ENCODE measurements at regions not wholly inside any gene's neighbourhood (a gene's known extent, or its start where the extent isn't known, plus 50 kb on each side); places are given as distances from the start of the nearest gene placed in this dataset.

DNA sequence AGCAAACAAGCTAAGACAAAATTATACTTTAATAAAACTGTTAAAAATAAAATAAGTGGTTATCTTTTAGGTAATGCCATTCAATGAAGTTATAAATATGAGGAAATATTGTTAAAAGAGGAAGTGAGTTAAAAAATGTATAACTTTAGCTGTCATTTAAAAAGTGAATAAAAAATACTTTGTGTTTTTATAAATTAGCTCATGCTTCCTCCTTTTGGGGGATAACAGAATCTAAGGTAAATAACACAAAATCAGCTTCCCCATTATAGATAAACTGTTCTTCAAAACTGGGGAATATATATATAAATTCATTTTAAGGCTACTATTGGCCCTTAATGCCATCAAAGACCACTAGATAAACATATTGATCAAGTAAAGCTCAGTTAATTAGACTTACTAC lies 113.7 kb upstream of the AADACL2 start:
- no peak overlapping the region for H4K91ac ChIP-seq (replicated peaks; ENCODE audit: insufficient read length, low read length)
- H3K4ac ChIP-seq (replicated peaks; ENCODE audit: insufficient read length, low read depth, low read length) = no peak overlapping the region
- no peak overlapping the region for H3K18ac ChIP-seq (ENCODE audit: extremely low read depth, low read length)
- no peak overlapping the region for H2BK20ac ChIP-seq (ENCODE audit: low read length)
- no peaks in the 10 kb centered on the region for H3K36me3 ChIP-seq (ENCODE audit: control insufficient read depth in 2 of 4, insufficient read depth in 4 of 4, low read length in 3 of 4)
- H2BK5ac ChIP-seq (ENCODE audit: low read depth, low read length) = no peak overlapping the region
- H2BK15ac ChIP-seq (ENCODE audit: low read length) = no peak overlapping the region
- no peak overlapping the region for H4K8ac ChIP-seq (ENCODE audit: extremely low read depth, insufficient read depth, low read length)
- POLR2A ChIA-PET (ENCODE audit: partially characterized antibody) = no interaction called here
- peaks cover 0 to 1% of the 10 kb centered on the region in 2 experiments for H4K20me1 ChIP-seq (replicated peaks in 1 of 2; ENCODE audit: control insufficient read depth in 1 of 2, insufficient read depth in 2 of 2, low read length in 2 of 2)
- DNase-seq (ENCODE audit: low read depth in 1 of 2, low spot score in 2 of 2) (no peak), FAIRE-seq (no peak)
- H3K23ac ChIP-seq (ENCODE audit: insufficient read length) = no peak overlapping the region
- TF ChIP-seq, protein P1, sequence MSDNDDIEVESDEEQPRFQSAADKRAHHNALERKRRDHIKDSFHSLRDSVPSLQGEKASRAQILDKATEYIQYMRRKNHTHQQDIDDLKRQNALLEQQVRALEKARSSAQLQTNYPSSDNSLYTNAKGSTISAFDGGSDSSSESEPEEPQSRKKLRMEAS (IDR thresholded peaks at IDR 0.05) = no peak
- no peak for TF ChIP-seq RAD21 (IDR thresholded peaks at IDR 0.05 in 1 of 2, conservative IDR thresholded peaks at IDR 0.05 in 1 of 2; ENCODE audit: low read depth in 2 of 2, low read length in 2 of 2)
- no peak for TF ChIP-seq BRCA1 (IDR thresholded peaks at IDR 0.05; ENCODE audit: low read depth, low read length)
- no peak for TF ChIP-seq BACH1 (IDR thresholded peaks at IDR 0.05; ENCODE audit: low read length)
- no peak for TF ChIP-seq ZNF274 (IDR thresholded peaks at IDR 0.05; ENCODE audit: borderline replicate concordance, extremely low read depth, low read length)
- no peak for TF ChIP-seq EGR1 (IDR thresholded peaks at IDR 0.05; ENCODE audit: borderline replicate concordance, low read depth, low read length)
- no peak overlapping the region for H3K14ac ChIP-seq (ENCODE audit: insufficient read length)
- no peak overlapping the region for H3K56ac ChIP-seq (replicated peaks; ENCODE audit: insufficient read length, low read depth, low read length)
- H3K4me2 ChIP-seq (ENCODE audit: insufficient read depth in 1 of 2, low read depth in 2 of 2, low read length in 2 of 2) = no peak overlapping the region
- no peak overlapping the region for H2BK12ac ChIP-seq (ENCODE audit: low read depth, low read length)
- no peaks in the 10 kb centered on the region for H3K9me3 ChIP-seq (ENCODE audit: insufficient read depth in 2 of 2, low read depth in 1 of 2, low read length in 1 of 2)
- no peak overlapping the region for H4K5ac ChIP-seq (ENCODE audit: insufficient read length, low read depth, low read length)
- H3K79me1 ChIP-seq (ENCODE audit: low read depth, low read length) = no peaks in the 10 kb centered on the region
- no peaks in the 10 kb centered on the region for H3K79me2 ChIP-seq (ENCODE audit: control insufficient read depth in 1 of 2, insufficient read depth in 2 of 2, low read length in 2 of 2)
- CTCF ChIA-PET (ENCODE audit: partially characterized antibody) = interaction anchor here (0.9 kb wide), 1 partner anchor 146 kb away, joined by 3 read pairs; no protein-coding TSS in a partner anchor
- H2AFZ ChIP-seq (ENCODE audit: low read length) = no peak overlapping the region
- H2BK120ac ChIP-seq (replicated peaks; ENCODE audit: low read depth, low read length) = no peak overlapping the region
- H2AK5ac ChIP-seq (ENCODE audit: low read depth, low read length) = no peak overlapping the region
- no peak overlapping the region for H3K27ac ChIP-seq (ENCODE audit: low read depth, low read length)
- no peaks in the 10 kb centered on the region; the same call in 1 of the 2 replicates for H3K23me2 ChIP-seq (ENCODE audit: low read depth, low read length)
- H3K9ac ChIP-seq (replicated peaks in 1 of 4; ENCODE audit: extremely low read depth in 1 of 4, low read depth in 3 of 4, low read length in 3 of 4) = no peak overlapping the region
- no peak overlapping the region for H3K4me3 ChIP-seq (ENCODE audit: extremely low read depth in 1 of 4, insufficient read depth in 2 of 4, low read depth in 3 of 4, low read length in 4 of 4)
- no peaks in the 10 kb centered on the region for H3K27me3 ChIP-seq (replicated peaks in 1 of 4; ENCODE audit: control insufficient read depth in 3 of 4, extremely low read depth in 1 of 4, insufficient read depth in 3 of 4, low read length in 3 of 4)
- no peaks in the 10 kb centered on the region for H3K4me1 ChIP-seq (replicated peaks in 1 of 4; ENCODE audit: control insufficient read depth in 3 of 4, insufficient read depth in 4 of 4, low read length in 3 of 4)
